HCEC 1CT (cell line): ENCODE measurements at regions not wholly inside any gene's neighbourhood (a gene's known extent, or its start where the extent isn't known, plus 50 kb on each side); places are given as distances from the start of the nearest gene placed in this dataset.
A peak's percentile ranks its signal among the peaks of the same experiment; 100 is the strongest.
"Not testable (repeated sequence)": the region's sequence is repeated elsewhere in the genome, so short reads cannot be mapped to it uniquely, and the experiment has no call there.

Source experiments
- DNase-seq: peaks from one replicate; pipeline ENCODE4 v3.0.0-alpha.2; 2017

GRCh38 chr10:36764823-36765222 is 360.6 kb upstream of the ANKRD30A start:
- no peak for DNase-seq

- no peak for DNase-seq
Measured at GRCh38 chr10:36761121-36761520, 364.3 kb upstream of the ANKRD30A start.

GRCh38 chr10:36759141-36759805 is 366.1 kb upstream of the ANKRD30A start:
- peak; percentile 95 for DNase-seq

- no peak for DNase-seq
Measured at GRCh38 chr10:36748128-36748871, 377.1 kb upstream of the ANKRD30A start.

- peak; percentile 29 for DNase-seq
Measured at GRCh38 chr10:36739884-36740445, 385.4 kb upstream of the ANKRD30A start.

GRCh38 chr10:36738738-36739431 is 386.5 kb upstream of the ANKRD30A start:
- no peak for DNase-seq

GRCh38 chr10:36736311-36736710 is 389.1 kb upstream of the ANKRD30A start:
- no peak for DNase-seq

- not testable (repeated sequence) for DNase-seq
Measured at GRCh38 chr10:36734590-36734989, 390.8 kb upstream of the ANKRD30A start.

- DNase-seq: no peak
Measured at GRCh38 chr10:36730316-36730715, 395.1 kb upstream of the ANKRD30A start.

GRCh38 chr10:36728626-36729025 is 396.8 kb upstream of the ANKRD30A start:
- DNase-seq: no peak

- DNase-seq: peak; percentile 84
Measured at GRCh38 chr10:36725581-36726520, 399.5 kb upstream of the ANKRD30A start.

GRCh38 chr10:36722777-36723176 is 402.6 kb upstream of the ANKRD30A start:
- DNase-seq: no peak

- DNase-seq: no peak
Measured at GRCh38 chr10:36721871-36722270, 403.5 kb upstream of the ANKRD30A start.

- peak; percentile 34 for DNase-seq
Measured at GRCh38 chr10:36720895-36721294, 404.5 kb upstream of the ANKRD30A start.

- peak; percentile 53 for DNase-seq
Measured at GRCh38 chr10:36717118-36717517, 408.3 kb upstream of the ANKRD30A start.

GRCh38 chr10:36716291-36716690 is 409.1 kb upstream of the ANKRD30A start:
- no peak for DNase-seq

- DNase-seq: peak; percentile 20
Measured at GRCh38 chr10:36712695-36713094, 412.7 kb upstream of the ANKRD30A start.

GRCh38 chr10:36711361-36711760 is 414.0 kb upstream of the ANKRD30A start:
- DNase-seq: no peak

GRCh38 chr10:36704124-36704523 is 421.3 kb upstream of the ANKRD30A start:
- no peak for DNase-seq

- no peak for DNase-seq
Measured at GRCh38 chr10:36703179-36703578, 422.2 kb upstream of the ANKRD30A start.

- DNase-seq: no peak
Measured at GRCh38 chr10:36700123-36700522, 425.3 kb upstream of the ANKRD30A start.

GRCh38 chr10:36692759-36693158 is 432.6 kb upstream of the ANKRD30A start:
- no peak for DNase-seq
